Karpas-422 (cell line): ENCODE measurements at regions not wholly inside any gene's neighbourhood (a gene's known extent, or its start where the extent isn't known, plus 50 kb on each side); places are given as distances from the start of the nearest gene placed in this dataset.

Experiments
- DNase-seq: peaks from one replicate; pipeline ENCODE4 v3.0.0-alpha.2; 2015
- H2AFZ ChIP-seq: fragments of 200-600 bp; sonication (generic); 2 replicates; pipeline ENCODE4 v1.6.1; 2014; ENCODE audit warnings: antibody characterized with exemption, low read length, mixed read lengths
- H3K27ac ChIP-seq: fragments of 200-600 bp; sonication (generic); 2 replicates; pipeline ENCODE4 v1.5.1; 2014; ENCODE audit warnings: mild to moderate bottlenecking, low read length, moderate library complexity
- H3K27me3 ChIP-seq: fragments of 200-600 bp; sonication (generic); 2 replicates; pipeline ENCODE4 v1.6.1; 2014; ENCODE audit warnings: low read length, mixed read lengths
- H3K36me3 ChIP-seq: fragments of 200-600 bp; sonication (generic); 2 replicates; pipeline ENCODE4 v1.6.1; 2014; ENCODE audit warnings: low read length, mixed read lengths; ENCODE audit not compliant: insufficient read depth
- H3K4me1 ChIP-seq: fragments of 200-600 bp; sonication (generic); 2 replicates; pipeline ENCODE4 v1.6.1; 2014; ENCODE audit warnings: mild to moderate bottlenecking, low read length, mixed read lengths
- H3K4me2 ChIP-seq: fragments of 200-600 bp; sonication (generic); 2 replicates; pipeline ENCODE4 v1.6.1; 2014; ENCODE audit warnings: low read length, low read depth, mild to moderate bottlenecking; ENCODE audit not compliant: poor library complexity, severe bottlenecking
- H3K4me3 ChIP-seq: fragments of 200-600 bp; sonication (generic); 2 replicates; pipeline ENCODE4 v1.5.1; 2014; ENCODE audit warnings: mild to moderate bottlenecking, antibody characterized with exemption, low read length, mixed read lengths
- H3K79me2 ChIP-seq: fragments of 200-600 bp; sonication (generic); 2 replicates; pipeline ENCODE4 v1.6.1; 2014; ENCODE audit warnings: mild to moderate bottlenecking, low read length, mixed read lengths
- H3K9ac ChIP-seq: fragments of 200-600 bp; sonication (generic); 2 replicates; pipeline ENCODE4 v1.6.0; 2014; ENCODE audit warnings: low read length
- H3K9me2 ChIP-seq: fragments of 200-600 bp; sonication (generic), shearing (Covaris generic); replicated peaks from 2 replicates; pipeline ENCODE4 v1.6.0; 2014; ENCODE audit warnings: mild to moderate bottlenecking, low read length, moderate library complexity; ENCODE audit not compliant: insufficient read depth
- H3K9me3 ChIP-seq: fragments of 300-700, 200-600 bp; sonication (generic); 2 replicates; pipeline ENCODE4 v1.6.1; 2014; ENCODE audit warnings: low read length, mixed read lengths
- H4K20me1 ChIP-seq: fragments of 200-600 bp; sonication (generic); 2 replicates; pipeline ENCODE4 v1.6.1; 2014; ENCODE audit warnings: mild to moderate bottlenecking, antibody characterized with exemption, low read length, low read depth; ENCODE audit not compliant: insufficient read depth

GRCh38 chr20:23188377-23189169 lies 102.4 kb upstream of the CD93 start:
- no peaks in the 10 kb centered on the region for H3K9me3 ChIP-seq
- no peaks in the 10 kb centered on the region for H3K79me2 ChIP-seq
- H3K9me2 ChIP-seq, result no peaks in the 10 kb centered on the region
- H3K36me3 ChIP-seq, result no peaks in the 10 kb centered on the region
- H3K4me1 ChIP-seq, result no peaks in the 10 kb centered on the region
- H3K4me2 ChIP-seq, result no peak overlapping the region
- no peak overlapping the region for H2AFZ ChIP-seq
- H3K4me3 ChIP-seq, result no peak overlapping the region
- DNase-seq, result no peak
- no peaks in the 10 kb centered on the region for H3K27me3 ChIP-seq
- no peak overlapping the region for H3K9ac ChIP-seq
- H3K27ac ChIP-seq, result no peak overlapping the region
- no peaks in the 10 kb centered on the region for H4K20me1 ChIP-seq

- Histone ChIP-seq H3K27me3 (no peaks in the 10 kb centered on the region), H4K20me1 (no peaks in the 10 kb centered on the region), H3K9ac (no peak overlapping the region), H3K4me2 (no peak overlapping the region), H3K4me3 (no peak overlapping the region), H3K9me3 (no peaks in the 10 kb centered on the region), H3K36me3 (no peaks in the 10 kb centered on the region), H3K27ac (no peak overlapping the region), H3K4me1 (no peaks in the 10 kb centered on the region), H3K79me2 (no peaks in the 10 kb centered on the region), H2AFZ (no peak overlapping the region), H3K9me2 (no peaks in the 10 kb centered on the region)
- DNase-seq, result no peak
Measured at GRCh38 chr20:23187751-23188150, 101.6 kb upstream of the CD93 start.

- Histone ChIP-seq H3K9me3 (no peaks in the 10 kb centered on the region), H4K20me1 (no peaks in the 10 kb centered on the region), H3K36me3 (no peaks in the 10 kb centered on the region), H3K9me2 (no peaks in the 10 kb centered on the region), H3K4me1 (no peaks in the 10 kb centered on the region), H3K9ac (no peak overlapping the region), H3K27me3 (no peaks in the 10 kb centered on the region), H3K27ac (no peak overlapping the region), H3K79me2 (no peaks in the 10 kb centered on the region), H3K4me2 (no peak overlapping the region), H3K4me3 (no peak overlapping the region), H2AFZ (no peak overlapping the region)
- no peak for DNase-seq
Measured at GRCh38 chr20:23186808-23187207, 100.7 kb upstream of the CD93 start.

- Histone ChIP-seq H3K27ac (no peak overlapping the region), H3K9ac (no peak overlapping the region), H3K27me3 (no peaks in the 10 kb centered on the region), H3K4me2 (no peak overlapping the region), H3K9me3 (no peaks in the 10 kb centered on the region), H4K20me1 (no peaks in the 10 kb centered on the region), H3K79me2 (no peaks in the 10 kb centered on the region), H3K9me2 (no peaks in the 10 kb centered on the region), H3K4me1 (no peaks in the 10 kb centered on the region), H3K36me3 (no peaks in the 10 kb centered on the region), H3K4me3 (no peak overlapping the region), H2AFZ (no peak overlapping the region)
- DNase-seq, result no peak
Measured at GRCh38 chr20:23180451-23180921, 94.4 kb upstream of the CD93 start.

- Histone ChIP-seq H3K27ac (no peak overlapping the region), H4K20me1 (no peaks in the 10 kb centered on the region), H3K9me3 (no peaks in the 10 kb centered on the region), H3K4me3 (no peak overlapping the region), H3K4me1 (no peaks in the 10 kb centered on the region), H3K9me2 (no peaks in the 10 kb centered on the region), H2AFZ (no peak overlapping the region), H3K79me2 (no peaks in the 10 kb centered on the region), H3K36me3 (no peaks in the 10 kb centered on the region), H3K27me3 (no peaks in the 10 kb centered on the region), H3K4me2 (no peak overlapping the region), H3K9ac (no peak overlapping the region)
- DNase-seq, result no peak
Measured at GRCh38 chr20:23179766-23180403, 93.8 kb upstream of the CD93 start.

GRCh38 chr20:23178806-23179205 lies 92.7 kb upstream of the CD93 start:
- Histone ChIP-seq H3K9ac (no peak overlapping the region), H3K4me1 (no peaks in the 10 kb centered on the region)
- peak; percentile 70 for DNase-seq

GRCh38 chr20:23174821-23175220 lies 88.7 kb upstream of the CD93 start:
- Histone ChIP-seq H3K27me3 (no peaks in the 10 kb centered on the region), H2AFZ (no peak overlapping the region), H3K27ac (no peak overlapping the region), H3K36me3 (no peaks in the 10 kb centered on the region), H4K20me1 (no peaks in the 10 kb centered on the region), H3K79me2 (no peaks in the 10 kb centered on the region), H3K9me3 (no peaks in the 10 kb centered on the region), H3K4me1 (no peaks in the 10 kb centered on the region), H3K9me2 (no peaks in the 10 kb centered on the region), H3K4me3 (no peak overlapping the region), H3K9ac (no peak overlapping the region), H3K4me2 (no peak overlapping the region)
- no peak for DNase-seq

More at GRCh38 chr20:23178806-23179205, 92.7 kb upstream of the CD93 start:
- Histone ChIP-seq H3K4me2 (no peak overlapping the region), H3K4me3 (no peak overlapping the region), H3K9me2 (no peaks in the 10 kb centered on the region), H3K36me3 (no peaks in the 10 kb centered on the region), H3K9me3 (no peaks in the 10 kb centered on the region), H3K27ac (no peak overlapping the region), H3K27me3 (no peaks in the 10 kb centered on the region), H2AFZ (no peak overlapping the region), H4K20me1 (no peaks in the 10 kb centered on the region), H3K79me2 (no peaks in the 10 kb centered on the region)

GRCh38 chr20:23167431-23167830 lies 81.3 kb upstream of the CD93 start:
- Histone ChIP-seq H3K4me2 (no peak overlapping the region), H4K20me1 (no peaks in the 10 kb centered on the region), H3K4me3 (no peak overlapping the region), H3K9me3 (no peaks in the 10 kb centered on the region), H3K9ac (no peak overlapping the region), H3K27ac (no peak overlapping the region), H3K27me3 (no peaks in the 10 kb centered on the region), H3K36me3 (no peaks in the 10 kb centered on the region), H3K4me1 (peaks cover 10% of the 10 kb centered on the region), H3K9me2 (no peaks in the 10 kb centered on the region), H2AFZ (no peak overlapping the region), H3K79me2 (no peaks in the 10 kb centered on the region)
- no peak for DNase-seq
